ENCODE measurements at regions not wholly inside any gene's neighbourhood (a gene's known extent, or its start where the extent isn't known, plus 50 kb on each side); places are given as distances from the start of the nearest gene placed in this dataset.

DNA sequence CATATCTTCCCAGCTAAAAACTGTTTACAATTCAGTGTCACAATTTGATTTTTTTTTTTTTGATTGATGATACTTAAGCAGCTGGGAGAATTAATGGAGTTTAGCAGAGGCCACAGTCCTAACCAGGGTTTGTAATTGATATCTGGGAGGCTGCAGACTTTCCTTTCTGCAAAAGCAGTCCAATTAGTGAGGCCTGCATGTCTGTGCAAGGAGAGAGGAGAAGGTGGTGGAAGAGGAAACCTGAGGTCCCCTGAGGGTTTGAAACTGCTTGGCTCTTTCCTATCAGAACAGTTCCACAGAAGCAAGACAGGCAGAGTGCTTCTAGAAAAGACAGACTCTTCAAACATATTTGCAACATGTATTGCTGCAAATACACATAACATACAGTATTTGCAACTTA, 160.8 kb upstream of the KRR1 start:
- TF ChIP-seq, protein P1, sequence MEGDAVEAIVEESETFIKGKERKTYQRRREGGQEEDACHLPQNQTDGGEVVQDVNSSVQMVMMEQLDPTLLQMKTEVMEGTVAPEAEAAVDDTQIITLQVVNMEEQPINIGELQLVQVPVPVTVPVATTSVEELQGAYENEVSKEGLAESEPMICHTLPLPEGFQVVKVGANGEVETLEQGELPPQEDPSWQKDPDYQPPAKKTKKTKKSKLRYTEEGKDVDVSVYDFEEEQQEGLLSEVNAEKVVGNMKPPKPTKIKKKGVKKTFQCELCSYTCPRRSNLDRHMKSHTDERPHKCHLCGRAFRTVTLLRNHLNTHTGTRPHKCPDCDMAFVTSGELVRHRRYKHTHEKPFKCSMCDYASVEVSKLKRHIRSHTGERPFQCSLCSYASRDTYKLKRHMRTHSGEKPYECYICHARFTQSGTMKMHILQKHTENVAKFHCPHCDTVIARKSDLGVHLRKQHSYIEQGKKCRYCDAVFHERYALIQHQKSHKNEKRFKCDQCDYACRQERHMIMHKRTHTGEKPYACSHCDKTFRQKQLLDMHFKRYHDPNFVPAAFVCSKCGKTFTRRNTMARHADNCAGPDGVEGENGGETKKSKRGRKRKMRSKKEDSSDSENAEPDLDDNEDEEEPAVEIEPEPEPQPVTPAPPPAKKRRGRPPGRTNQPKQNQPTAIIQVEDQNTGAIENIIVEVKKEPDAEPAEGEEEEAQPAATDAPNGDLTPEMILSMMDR (IDR thresholded peaks at IDR 0.05) = no peak
- no peak for TF ChIP-seq POLR2A (IDR thresholded peaks at IDR 0.05)

Measured in vagina (tissue), 2 donors.